Endothelial cell of umbilical vein (primary cell): ENCODE measurements at regions not wholly inside any gene's neighbourhood (a gene's known extent, or its start where the extent isn't known, plus 50 kb on each side); places are given as distances from the start of the nearest gene placed in this dataset.

Experiments used
- BruUV-seq: library from RNA; stranded (reverse); fragments of 400-500 nt; replicated peaks from 2 replicates; lab custom pipeline; 2021; lab: Mats Ljungman, UMichigan
- CTCF ChIA-PET: fragments of 300-600, 350-600 bp; sonication (Branson Sonifier 250); formaldehyde crosslinking; loops from one replicate; lab custom pipeline; 2021; ENCODE audit warnings: antibody characterized with exemption, inconsistent platforms; lab: Charles Lee
- POLR2A ChIA-PET: fragments of 300-600, 350-600 bp; sonication (Branson Sonifier 250); formaldehyde crosslinking; loops from one replicate; lab custom pipeline; 2021; ENCODE audit warnings: antibody characterized with exemption, inconsistent platforms; lab: Charles Lee
- DNase-seq: peaks from one replicate; pipeline ENCODE4 v3.0.0-alpha.2; 2011; ENCODE audit warnings: low read depth, low spot score
- FAIRE-seq: peaks from 2 replicates; lab custom pipeline; 2011; peaks lifted over from hg19 to GRCh38; lab: Jason Lieb, UNC
- H2AFZ ChIP-seq: 2 replicates; pipeline ENCODE4 v1.6.0; 2012; ENCODE audit warnings: low read depth, low read length, control low read depth, inconsistent platforms
- H3K27ac ChIP-seq: 2 replicates; pipeline ENCODE4 v1.5.1; 2011; ENCODE audit warnings: low read depth, mild to moderate bottlenecking, control low read depth, low read length, moderate library complexity; ENCODE audit not compliant: insufficient read depth
- H3K27me3 ChIP-seq, 2 experiments: 2 replicates each; pipeline versions ENCODE4 v1.6.0 to v1.6.1; 2011; ENCODE audit warnings: low read length in 2 of 2, mixed read lengths in 1 of 2; ENCODE audit not compliant: control insufficient read depth in 2 of 2, insufficient read depth in 2 of 2
- H3K36me3 ChIP-seq, 2 experiments: 2 replicates in 1 of 2; 3 replicates in 1 of 2; pipeline ENCODE4 v1.5.1; 2011; ENCODE audit warnings: low read length in 2 of 2, mild to moderate bottlenecking in 1 of 2, moderate library complexity in 1 of 2; ENCODE audit not compliant: control insufficient read depth in 2 of 2, insufficient read depth in 2 of 2; ENCODE audit errors: extremely low read depth in 1 of 2
- H3K4me1 ChIP-seq: 3 replicates; pipeline ENCODE4 v1.5.1; 2011; ENCODE audit warnings: mild to moderate bottlenecking, low read length; ENCODE audit not compliant: control insufficient read depth, insufficient read depth; ENCODE audit errors: extremely low read depth
- H3K4me2 ChIP-seq: 2 replicates; pipeline ENCODE4 v1.6.1; 2011; ENCODE audit warnings: low read length, control low read depth, mixed read lengths; ENCODE audit not compliant: insufficient read depth
- H3K4me3 ChIP-seq, 3 experiments: fragments of 200-600 bp in 1 of 3; sonication (generic), shearing (Covaris generic) in 1 of 3; replicated peaks in 1 of 3; 2 replicates each; pipeline ENCODE4 v1.5.1; 2011 to 2016; ENCODE audit warnings: control low read depth in 3 of 3, low read length in 3 of 3, mild to moderate bottlenecking in 2 of 3, inconsistent platforms in 1 of 3, low read depth in 1 of 3, moderate library complexity in 1 of 3; ENCODE audit not compliant: insufficient read depth in 1 of 3
- H3K79me2 ChIP-seq: 2 replicates; pipeline ENCODE4 v1.6.0; 2012; ENCODE audit warnings: low read length, inconsistent platforms; ENCODE audit not compliant: control insufficient read depth, insufficient read depth
- H3K9ac ChIP-seq: replicated peaks from 2 replicates; pipeline ENCODE3; 2011; ENCODE audit warnings: low read length, control low read depth; ENCODE audit not compliant: insufficient read depth; ENCODE audit errors: extremely low read depth
- H3K9me1 ChIP-seq: replicated peaks from 3 replicates; pipeline ENCODE4 v1.6.0; 2011; ENCODE audit warnings: mild to moderate bottlenecking, low read length; ENCODE audit not compliant: control insufficient read depth, insufficient read depth; ENCODE audit errors: extremely low read depth
- H3K9me3 ChIP-seq: replicated peaks from 2 replicates; pipeline ENCODE4 v1.5.1; 2012; ENCODE audit warnings: low read length, inconsistent platforms; ENCODE audit not compliant: control insufficient read depth, insufficient read depth
- H4K20me1 ChIP-seq: replicated peaks from 2 replicates; pipeline ENCODE3; 2011; ENCODE audit warnings: mild to moderate bottlenecking, low read length; ENCODE audit not compliant: control insufficient read depth, insufficient read depth; ENCODE audit errors: extremely low read depth
- CTCF ChIP-seq, 2 donors: IDR thresholded peaks; 1 replicate in 1 of 2; 2 replicates in 1 of 2; pipeline ENCODE4 v1.5.1; 2011; ENCODE audit warnings: low read length in 2 of 2, mild to moderate bottlenecking in 2 of 2, moderate library complexity in 2 of 2, control low read depth in 1 of 2, inconsistent platforms in 1 of 2, low read depth in 1 of 2; ENCODE audit not compliant: insufficient read depth in 1 of 2; ENCODE audit errors: extremely low read depth in 1 of 2
- EZH2 ChIP-seq: IDR thresholded peaks from 2 replicates; pipeline ENCODE4 v1.6.1; 2012; ENCODE audit warnings: borderline replicate concordance, low read depth, mild to moderate bottlenecking, moderate library complexity, low read length, inconsistent platforms; ENCODE audit not compliant: severe bottlenecking
- FOS ChIP-seq: IDR thresholded peaks from 2 replicates; pipeline ENCODE4 v1.6.1; 2011; ENCODE audit warnings: mild to moderate bottlenecking, low read length, moderate library complexity, borderline replicate concordance; ENCODE audit not compliant: insufficient read depth
- GATA2 ChIP-seq: IDR thresholded peaks from 2 replicates; pipeline ENCODE4 v1.7.0; 2011; ENCODE audit warnings: low read depth, mild to moderate bottlenecking, moderate library complexity, mixed read lengths, low read length; ENCODE audit not compliant: insufficient read length, insufficient read depth
- JUN ChIP-seq: IDR thresholded peaks from 2 replicates; pipeline ENCODE4 v1.6.1; 2011; ENCODE audit warnings: borderline replicate concordance, low read depth; ENCODE audit not compliant: insufficient read length, insufficient read depth
- MAX ChIP-seq: IDR thresholded peaks from 2 replicates; pipeline ENCODE4 v1.6.1; 2011; ENCODE audit not compliant: insufficient read depth, insufficient read length
- MYC ChIP-seq: IDR thresholded peaks from one replicate; pipeline ENCODE4 v1.6.1; 2011; ENCODE audit warnings: mild to moderate bottlenecking, low read depth, low read length
- POLR2A ChIP-seq: IDR thresholded peaks from 2 replicates; pipeline ENCODE4 v1.6.1; 2012; ENCODE audit warnings: low read depth, mild to moderate bottlenecking, control low read depth, low read length
- POLR2AphosphoS5 ChIP-seq: IDR thresholded peaks from 2 replicates; pipeline ENCODE4 v1.6.1; 2012; ENCODE audit warnings: low read depth, mild to moderate bottlenecking, control low read depth, low read length, moderate library complexity; ENCODE audit not compliant: insufficient read depth
- dilution Hi-C: fragments of 300-500 bp; cut with MboI; formaldehyde crosslinking; loops from one replicate; pipeline ENCODE4 v1.15.0; 2019; ENCODE audit warnings: low sequenced_read_pairs; ENCODE audit not compliant: extremely low pct_ligation_motif_present
- intact Hi-C: fragments of 100-400 bp; cut with micrococcal nuclease; formaldehyde crosslinking; loops from one replicate; pipeline ENCODE4 v1.10.0; 2022

GRCh38 chr4:64497491-64497890 is 88.2 kb upstream of the TECRL start:
- ChIA-PET POLR2A (no interaction called here), CTCF (no interaction called here)
- H3K27ac ChIP-seq, result no peak overlapping the region
- H3K9me3 ChIP-seq, result no peaks in the 10 kb centered on the region
- no peak overlapping the region for H2AFZ ChIP-seq
- intact Hi-C loops, result no loop called here
- no peak overlapping the region for H3K4me2 ChIP-seq
- H3K9me1 ChIP-seq, result no peaks in the 10 kb centered on the region
- H3K9ac ChIP-seq, result no peak overlapping the region
- dilution Hi-C loops, result no loop called here
- no peaks in the 10 kb centered on the region for H3K36me3 ChIP-seq
- no peaks in the 10 kb centered on the region for H4K20me1 ChIP-seq
- H3K27me3 ChIP-seq, result no peaks in the 10 kb centered on the region
- H3K4me1 ChIP-seq, result no peaks in the 10 kb centered on the region
- DNase-seq (no peak), FAIRE-seq (no peak)
- H3K79me2 ChIP-seq, result no peaks in the 10 kb centered on the region
- H3K4me3 ChIP-seq, result no peak overlapping the region
- BruUV-seq, result no TSS peak
- no peak for TF ChIP-seq MAX
- TF ChIP-seq FOS, result no peak
- no peak for TF ChIP-seq EZH2
- no peak for TF ChIP-seq MYC
- TF ChIP-seq POLR2A, result no peak
- TF ChIP-seq GATA2, result no peak
- TF ChIP-seq JUN, result no peak
- no peak for TF ChIP-seq POLR2AphosphoS5
- TF ChIP-seq CTCF (IDR thresholded peaks at IDR 0.05; ENCODE audit: extremely low read depth in 1 of 2, insufficient read depth in 1 of 2, low read depth in 1 of 2, low read length in 2 of 2), result no peak
